ENCODE measurements at regions not wholly inside any gene's neighbourhood (a gene's known extent, or its start where the extent isn't known, plus 50 kb on each side); places are given as distances from the start of the nearest gene placed in this dataset.

DNA sequence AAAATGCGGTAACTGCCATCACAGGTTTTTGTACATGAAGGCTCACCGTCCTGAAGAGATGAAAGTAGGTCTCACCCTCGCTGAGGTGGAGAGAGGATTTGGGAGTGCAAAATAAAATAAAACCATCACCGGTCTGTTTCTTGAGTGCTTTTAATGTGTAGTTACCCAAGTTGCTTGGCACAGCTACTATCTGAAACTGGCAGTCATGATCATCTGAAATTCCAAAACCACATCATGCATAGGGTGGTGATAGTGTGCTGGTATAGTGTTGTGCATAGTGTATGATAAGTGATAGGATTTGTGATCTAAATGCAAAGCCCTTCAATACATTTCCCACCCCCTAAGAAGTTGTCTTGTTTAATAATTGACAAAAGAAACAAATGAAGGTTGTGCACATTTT lies 381.3 kb downstream of the DMRT2 start:
- DNase-seq (ENCODE audit: extremely low read depth, low read depth), result no peak
- no peak overlapping the region for H3K4me3 ChIP-seq (replicated peaks; ENCODE audit: low read depth, low read length)
- TF ChIP-seq, protein P1, sequence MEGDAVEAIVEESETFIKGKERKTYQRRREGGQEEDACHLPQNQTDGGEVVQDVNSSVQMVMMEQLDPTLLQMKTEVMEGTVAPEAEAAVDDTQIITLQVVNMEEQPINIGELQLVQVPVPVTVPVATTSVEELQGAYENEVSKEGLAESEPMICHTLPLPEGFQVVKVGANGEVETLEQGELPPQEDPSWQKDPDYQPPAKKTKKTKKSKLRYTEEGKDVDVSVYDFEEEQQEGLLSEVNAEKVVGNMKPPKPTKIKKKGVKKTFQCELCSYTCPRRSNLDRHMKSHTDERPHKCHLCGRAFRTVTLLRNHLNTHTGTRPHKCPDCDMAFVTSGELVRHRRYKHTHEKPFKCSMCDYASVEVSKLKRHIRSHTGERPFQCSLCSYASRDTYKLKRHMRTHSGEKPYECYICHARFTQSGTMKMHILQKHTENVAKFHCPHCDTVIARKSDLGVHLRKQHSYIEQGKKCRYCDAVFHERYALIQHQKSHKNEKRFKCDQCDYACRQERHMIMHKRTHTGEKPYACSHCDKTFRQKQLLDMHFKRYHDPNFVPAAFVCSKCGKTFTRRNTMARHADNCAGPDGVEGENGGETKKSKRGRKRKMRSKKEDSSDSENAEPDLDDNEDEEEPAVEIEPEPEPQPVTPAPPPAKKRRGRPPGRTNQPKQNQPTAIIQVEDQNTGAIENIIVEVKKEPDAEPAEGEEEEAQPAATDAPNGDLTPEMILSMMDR (IDR thresholded peaks at IDR 0.05; ENCODE audit: low read depth, low read length, missing control alignments), result no peak

DNA sequence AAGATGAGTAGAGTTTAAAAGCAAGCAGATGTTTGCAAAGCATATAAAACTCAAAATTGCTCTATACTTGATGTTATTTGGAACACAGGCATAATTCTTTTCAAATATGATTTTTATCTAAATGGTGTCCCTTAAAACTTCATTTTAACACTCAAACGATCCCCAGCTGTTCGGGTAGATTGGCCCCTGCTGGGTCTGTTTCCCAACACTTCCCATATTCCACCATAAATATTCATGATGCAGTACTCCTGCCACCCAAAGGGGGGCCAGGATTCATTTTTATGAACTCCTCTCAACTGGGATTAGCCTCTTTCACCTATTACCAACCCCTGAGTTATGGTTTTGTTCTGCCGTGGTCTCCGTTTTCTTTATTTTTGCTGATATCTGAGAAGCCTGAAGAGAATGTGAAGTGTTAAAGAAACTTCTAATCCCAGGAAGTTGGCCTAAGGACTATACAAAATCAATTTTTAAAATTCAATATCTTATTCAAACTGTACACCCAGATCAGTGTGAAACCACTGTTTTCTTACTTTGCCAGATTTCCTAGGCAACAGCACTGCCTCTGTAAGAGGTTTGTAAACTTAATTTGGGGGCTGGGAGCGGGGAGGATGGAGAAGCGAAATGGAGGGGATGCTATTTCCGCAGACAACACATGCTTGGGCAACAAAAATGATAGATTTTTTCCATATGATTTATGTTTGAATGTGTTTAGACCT lies 384.1 kb downstream of the DMRT2 start:
- DNase-seq (ENCODE audit: extremely low read depth, low read depth), result no peak
- no peak overlapping the region for H3K4me3 ChIP-seq (replicated peaks; ENCODE audit: low read depth, low read length)
- TF ChIP-seq, protein P1 (IDR thresholded peaks at IDR 0.05; ENCODE audit: low read depth, low read length, missing control alignments), result no peak

DNA sequence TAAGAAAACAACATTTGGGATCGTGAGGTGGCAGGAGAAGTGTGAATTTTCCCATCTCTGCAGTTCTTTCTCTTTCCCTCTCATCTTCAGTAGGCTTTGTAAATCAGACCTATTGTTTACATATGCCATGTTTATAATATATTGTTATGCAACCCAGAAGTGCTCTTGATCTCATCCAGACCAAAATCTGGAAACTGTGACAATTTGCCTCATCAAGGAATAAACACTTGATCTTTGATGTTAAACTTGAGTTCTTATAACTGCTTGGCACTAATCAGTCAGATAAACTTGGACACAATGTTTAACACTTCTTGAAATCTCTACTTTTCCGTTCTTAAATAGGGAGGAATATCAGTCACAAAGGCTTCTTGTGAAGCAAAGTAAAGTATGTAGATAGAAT lies 384.7 kb downstream of the DMRT2 start:
- no peak for DNase-seq (ENCODE audit: extremely low read depth, low read depth)
- TF ChIP-seq, protein P1 (IDR thresholded peaks at IDR 0.05; ENCODE audit: low read depth, low read length, missing control alignments), result no peak

DNA sequence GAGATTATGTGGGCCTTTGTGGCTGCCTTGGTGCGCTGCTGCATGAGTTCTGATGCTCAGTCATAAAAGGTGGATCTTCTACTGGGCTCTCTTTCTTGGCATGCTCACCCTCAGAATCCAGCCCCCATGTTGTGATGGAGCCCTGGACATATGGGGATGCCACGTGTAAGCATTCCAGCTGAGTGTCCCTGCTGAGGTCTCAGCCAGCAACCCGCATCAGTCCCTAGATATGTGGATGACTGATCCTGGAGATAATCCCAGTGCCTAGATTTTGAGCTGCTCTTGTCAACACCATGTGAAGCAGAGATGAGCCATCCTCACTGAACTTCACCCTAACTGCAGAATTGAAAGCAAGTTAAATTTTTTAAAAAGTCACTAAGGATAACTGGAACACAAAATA lies 390.1 kb downstream of the DMRT2 start:
- no peak overlapping the region for H3K4me3 ChIP-seq (replicated peaks; ENCODE audit: low read depth, low read length)
- DNase-seq (ENCODE audit: extremely low read depth, low read depth), result no peak
- TF ChIP-seq, protein P1 (IDR thresholded peaks at IDR 0.05; ENCODE audit: low read depth, low read length, missing control alignments), result no peak

More for the DNA sequence above, 384.7 kb downstream of the DMRT2 start:
- no peak overlapping the region for H3K4me3 ChIP-seq (replicated peaks; ENCODE audit: low read depth, low read length)

DNA sequence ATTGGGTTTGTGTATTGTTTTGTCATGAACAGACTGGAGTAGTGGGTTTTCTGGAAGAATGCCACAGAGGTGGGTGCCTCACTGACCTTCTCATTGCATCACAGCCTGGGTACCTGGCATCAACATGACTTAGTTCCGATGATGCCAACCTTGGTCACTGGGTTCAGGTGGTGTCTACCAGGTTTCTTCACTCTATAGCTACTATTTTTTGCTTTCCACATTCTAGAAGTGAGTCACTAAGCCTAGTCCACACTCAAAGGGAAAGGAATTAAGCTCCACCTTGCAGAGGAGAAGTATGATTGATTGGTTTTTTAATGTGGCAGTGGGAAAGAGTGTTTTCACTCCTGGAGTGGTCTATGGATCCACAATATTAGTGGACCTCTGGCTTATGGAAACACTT lies 391.9 kb downstream of the DMRT2 start:
- H3K4me3 ChIP-seq (replicated peaks; ENCODE audit: low read depth, low read length), result no peak overlapping the region
- no peak for DNase-seq (ENCODE audit: extremely low read depth, low read depth)
- TF ChIP-seq, protein P1 (IDR thresholded peaks at IDR 0.05; ENCODE audit: low read depth, low read length, missing control alignments), result no peak

DNA sequence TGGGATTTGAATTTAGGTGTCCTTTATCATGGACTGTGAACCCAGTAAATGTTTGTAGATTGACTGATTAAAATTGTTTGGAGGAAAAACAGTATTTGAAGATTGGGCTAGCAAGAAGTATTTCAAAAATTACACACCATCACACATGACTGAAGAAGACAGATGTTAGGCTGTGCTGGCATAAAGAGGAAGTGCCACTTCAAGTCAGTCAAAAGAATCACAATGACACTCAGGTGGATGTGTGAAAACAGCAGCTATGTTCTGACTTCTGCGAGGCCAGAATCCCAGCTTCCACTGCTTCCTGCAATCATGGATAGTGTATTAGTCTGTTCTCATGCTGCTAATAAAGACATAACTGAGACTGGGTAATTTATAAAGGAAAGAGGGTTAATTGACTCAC lies 393.3 kb downstream of the DMRT2 start:
- H3K4me3 ChIP-seq (replicated peaks; ENCODE audit: low read depth, low read length), result no peak overlapping the region
- no peak for DNase-seq (ENCODE audit: extremely low read depth, low read depth)
- TF ChIP-seq, protein P1 (IDR thresholded peaks at IDR 0.05; ENCODE audit: low read depth, low read length, missing control alignments), result no peak

DNA sequence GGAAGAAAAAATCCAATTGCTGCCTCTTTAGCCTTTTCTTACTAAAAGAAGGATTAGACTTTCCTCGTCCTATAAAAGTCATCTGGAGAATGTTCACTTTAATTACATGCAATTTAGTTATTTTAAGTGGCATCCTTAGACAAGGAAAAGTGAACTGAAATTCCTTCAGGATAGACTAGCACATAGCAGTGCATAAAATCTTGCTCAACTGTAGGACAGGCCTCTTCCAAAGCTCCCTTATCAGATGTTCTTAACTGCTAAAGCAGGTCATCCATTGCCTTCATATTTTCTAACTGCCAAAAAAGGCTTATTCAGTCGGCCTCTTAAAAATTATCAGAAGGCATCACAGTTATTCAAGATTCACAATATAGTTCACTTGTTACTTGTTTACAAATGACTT lies 396.5 kb downstream of the DMRT2 start:
- TF ChIP-seq, protein P1 (IDR thresholded peaks at IDR 0.05; ENCODE audit: low read depth, low read length, missing control alignments), result no peak
- H3K4me3 ChIP-seq (replicated peaks; ENCODE audit: low read depth, low read length), result no peak overlapping the region
- no peak for DNase-seq (ENCODE audit: extremely low read depth, low read depth)
